ENCODE measurements at regions not wholly inside any gene's neighbourhood (a gene's known extent, or its start where the extent isn't known, plus 50 kb on each side); places are given as distances from the start of the nearest gene placed in this dataset.
A peak's percentile ranks its signal among the peaks of the same experiment; 100 is the strongest.

GRCh38 chr22:27380855-27381254, 420.7 kb downstream of the MN1 start:
- no peak for DNase-seq (ENCODE audit: low read depth, low spot score)

GRCh38 chr22:27381552-27381951, 420.0 kb downstream of the MN1 start:
- DNase-seq (ENCODE audit: low read depth, low spot score): no peak

GRCh38 chr22:27381960-27382742, 419.4 kb downstream of the MN1 start:
- DNase-seq (ENCODE audit: low read depth, low spot score): no peak

- no peak for DNase-seq (ENCODE audit: low read depth, low spot score)
Measured at GRCh38 chr22:27382947-27383346, 418.6 kb downstream of the MN1 start.

- DNase-seq (ENCODE audit: low read depth, low spot score): no peak
Measured at GRCh38 chr22:27383896-27384295, 417.7 kb downstream of the MN1 start.

- no peak for DNase-seq (ENCODE audit: low read depth, low spot score)
Measured at GRCh38 chr22:27385261-27385998, 416.1 kb downstream of the MN1 start.

- DNase-seq (ENCODE audit: low read depth, low spot score): no peak
Measured at GRCh38 chr22:27386186-27386585, 415.4 kb downstream of the MN1 start.

- DNase-seq (ENCODE audit: low read depth, low spot score): no peak
Measured at GRCh38 chr22:27387561-27387960, 414.0 kb downstream of the MN1 start.

- no peak for DNase-seq (ENCODE audit: low read depth, low spot score)
Measured at GRCh38 chr22:27388090-27388600, 413.4 kb downstream of the MN1 start.

GRCh38 chr22:27389727-27390075, 411.9 kb downstream of the MN1 start:
- no peak for DNase-seq (ENCODE audit: low read depth, low spot score)

GRCh38 chr22:27391092-27391770, 410.3 kb downstream of the MN1 start:
- DNase-seq (ENCODE audit: low read depth, low spot score): no peak

- DNase-seq (ENCODE audit: low read depth, low spot score): no peak
Measured at GRCh38 chr22:27393371-27393770, 408.2 kb downstream of the MN1 start.

- no peak for DNase-seq (ENCODE audit: low read depth, low spot score)
Measured at GRCh38 chr22:27394806-27395404, 406.7 kb downstream of the MN1 start.

- DNase-seq (ENCODE audit: low read depth, low spot score): no peak
Measured at GRCh38 chr22:27397036-27397953, 404.3 kb downstream of the MN1 start.

GRCh38 chr22:27397954-27398342, 403.6 kb downstream of the MN1 start:
- DNase-seq (ENCODE audit: low read depth, low spot score): no peak

- DNase-seq (ENCODE audit: low read depth, low spot score): no peak
Measured at GRCh38 chr22:27399161-27399560, 402.4 kb downstream of the MN1 start.

GRCh38 chr22:27400811-27401210, 400.7 kb downstream of the MN1 start:
- DNase-seq (ENCODE audit: low read depth, low spot score): no peak

GRCh38 chr22:27401321-27401720, 400.2 kb downstream of the MN1 start:
- no peak for DNase-seq (ENCODE audit: low read depth, low spot score)

GRCh38 chr22:27404441-27404840, 397.1 kb downstream of the MN1 start:
- DNase-seq (ENCODE audit: low read depth, low spot score): no peak

GRCh38 chr22:27405672-27406388, 395.7 kb downstream of the MN1 start:
- DNase-seq (ENCODE audit: low read depth, low spot score): peak; percentile 17

Measured in pulmonary artery endothelial cell (primary cell).